ENCODE measurements at regions not wholly inside any gene's neighbourhood (a gene's known extent, or its start where the extent isn't known, plus 50 kb on each side); places are given as distances from the start of the nearest gene placed in this dataset.

DNA sequence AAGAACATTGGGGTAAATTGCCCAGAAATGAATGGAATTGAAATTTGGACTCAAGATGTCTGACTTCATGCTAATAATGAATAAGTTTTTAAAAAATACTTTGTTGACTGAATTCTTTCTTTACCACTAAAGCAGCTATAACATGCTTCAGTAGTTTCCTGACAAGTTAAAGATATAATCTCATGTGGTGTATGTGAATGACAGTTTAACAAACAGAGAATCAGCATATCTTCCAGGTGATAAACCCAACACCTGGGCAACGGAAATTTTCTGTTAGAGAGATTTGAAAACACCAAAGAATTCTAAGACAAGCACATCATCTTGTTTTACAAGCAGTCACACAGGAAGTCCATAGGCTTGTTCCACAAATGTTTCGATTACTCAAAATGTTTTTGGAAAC lies 372.6 kb upstream of the VRK2 start:
- no peaks in the 10 kb centered on the region for H4K20me1 ChIP-seq (ENCODE audit: insufficient read depth, low read length)
- no peaks in the 10 kb centered on the region for H3K79me2 ChIP-seq (ENCODE audit: insufficient read depth, low read length)
- ATAC-seq (no peak), DNase-seq (ENCODE audit: low spot score) (no peak), FAIRE-seq (no peak)
- ChIA-PET POLR2A (no interaction called here), CTCF (ENCODE audit: low intra/inter-chr PET ratio, low total read pairs) (no interaction called here)
- H3K4me3 ChIP-seq (replicated peaks in 1 of 3; ENCODE audit: insufficient read depth in 1 of 3, low read depth in 2 of 3, low read length in 3 of 3) = no peak overlapping the region
- no TSS peak for BruUV-seq (replicated peaks)
- 0% methylated on average over 2 of the region's 2 CpGs for WGBS (ENCODE audit: low lambda C conversion rate)
- H3K9ac ChIP-seq (ENCODE audit: insufficient read depth, low read depth, low read length) = no peak overlapping the region
- H3K4me1 ChIP-seq (ENCODE audit: insufficient read depth, low read length) = no peaks in the 10 kb centered on the region
- TF ChIP-seq HIC2 (CRISPR knock-in tag; IDR thresholded peaks at IDR 0.05; ENCODE audit: low read depth) = no peak
- TF ChIP-seq HNRNPUL1 (IDR thresholded peaks at IDR 0.05; ENCODE audit: low read depth, low read length) = no peak
- intact Hi-C loops (cut with micrococcal nuclease; ENCODE audit: unreplicated experiment) = no loop called here
- no peak overlapping the region for H3K4me2 ChIP-seq (ENCODE audit: low read depth, low read length)
- H3K36me3 ChIP-seq (replicated peaks in 1 of 2; ENCODE audit: control insufficient read depth in 1 of 2, insufficient read depth in 2 of 2, low read length in 2 of 2) = no peaks in the 10 kb centered on the region
- H2AFZ ChIP-seq (ENCODE audit: low read length) = no peak overlapping the region
- H3K27me3 ChIP-seq (ENCODE audit: control insufficient read depth in 1 of 2, insufficient read depth in 2 of 2, low read length in 2 of 2) = no peaks in the 10 kb centered on the region
- in situ Hi-C loops (cut with HindIII; ENCODE audit: extremely low pct_ligation_motif_present, low pct_unique_long_range_greater_than_20kb) = no loop called here
- H3K27ac ChIP-seq (ENCODE audit: extremely low read length, insufficient read depth, low read length) = no peak overlapping the region
- no peaks in the 10 kb centered on the region for H3K9me3 ChIP-seq (ENCODE audit: low read length)

DNA sequence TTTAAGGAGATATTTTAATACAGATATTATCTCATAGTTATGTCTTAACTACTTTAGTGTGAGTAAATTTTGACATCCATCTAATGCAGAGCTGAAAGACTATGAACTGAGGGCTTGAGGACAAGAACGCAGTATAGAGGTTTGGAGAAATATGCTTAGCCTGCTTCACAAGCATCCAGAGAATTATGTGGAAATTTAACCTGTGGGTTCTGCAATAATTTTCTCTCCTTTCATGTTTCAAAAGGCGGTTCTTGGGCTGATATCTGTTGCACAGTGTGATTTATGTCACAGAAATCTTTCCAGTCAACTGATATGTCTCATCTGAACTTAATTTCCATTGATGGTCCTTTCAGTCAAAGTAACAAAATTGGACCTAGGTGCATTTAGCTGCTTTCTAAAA lies 371.9 kb upstream of the VRK2 start:
- ChIA-PET POLR2A (no interaction called here), CTCF (ENCODE audit: low intra/inter-chr PET ratio, low total read pairs) (no interaction called here)
- Histone ChIP-seq H3K4me2 (ENCODE audit: low read depth, low read length) (no peak overlapping the region), H2AFZ (ENCODE audit: low read length) (no peak overlapping the region), H3K4me1 (ENCODE audit: insufficient read depth, low read length) (no peaks in the 10 kb centered on the region), H4K20me1 (ENCODE audit: insufficient read depth, low read length) (no peaks in the 10 kb centered on the region), H3K27ac (ENCODE audit: extremely low read length, insufficient read depth, low read length) (no peak overlapping the region), H3K9me3 (ENCODE audit: low read length) (no peaks in the 10 kb centered on the region), H3K9ac (ENCODE audit: insufficient read depth, low read depth, low read length) (no peak overlapping the region), H3K79me2 (ENCODE audit: insufficient read depth, low read length) (no peaks in the 10 kb centered on the region), H3K27me3 (ENCODE audit: control insufficient read depth in 1 of 2, insufficient read depth in 2 of 2, low read length in 2 of 2) (no peaks in the 10 kb centered on the region), H3K36me3 (replicated peaks in 1 of 2; ENCODE audit: control insufficient read depth in 1 of 2, insufficient read depth in 2 of 2, low read length in 2 of 2) (no peaks in the 10 kb centered on the region), H3K4me3 (replicated peaks in 1 of 3; ENCODE audit: insufficient read depth in 1 of 3, low read depth in 2 of 3, low read length in 3 of 3) (no peak overlapping the region)
- intact Hi-C loops (cut with micrococcal nuclease; ENCODE audit: unreplicated experiment) (no loop called here), in situ Hi-C loops (cut with HindIII; ENCODE audit: extremely low pct_ligation_motif_present, low pct_unique_long_range_greater_than_20kb) (no loop called here)
- ATAC-seq = no peak
- no TSS peak for BruUV-seq (replicated peaks)
- WGBS (ENCODE audit: low lambda C conversion rate) = 30% methylated on average over 2 of the region's 2 CpGs
- DNase-seq (ENCODE audit: low spot score) = no peak
- FAIRE-seq = no peak
- TF ChIP-seq SP5 (CRISPR knock-in tag; IDR thresholded peaks at IDR 0.05; ENCODE audit: borderline replicate concordance, low read depth) = no peak
- TF ChIP-seq ZNF543 (CRISPR knock-in tag; IDR thresholded peaks at IDR 0.05) = no peak
- no peak for TF ChIP-seq TP53 (CRISPR knock-in tag; conservative IDR thresholded peaks at IDR 0.05)
- TF ChIP-seq ZFP90 (CRISPR knock-in tag; IDR thresholded peaks at IDR 0.05; ENCODE audit: borderline replicate concordance) = no peak
- no peak for TF ChIP-seq TAF1 (CRISPR knock-in tag; IDR thresholded peaks at IDR 0.05)
- TF ChIP-seq FOXM1 (CRISPR knock-in tag; IDR thresholded peaks at IDR 0.05) = no peak
- no peak for TF ChIP-seq ZZZ3 (CRISPR knock-in tag; IDR thresholded peaks at IDR 0.05; ENCODE audit: borderline replicate concordance)
- no peak for TF ChIP-seq GATAD2A (CRISPR knock-in tag; IDR thresholded peaks at IDR 0.05)
- TF ChIP-seq MLLT10 (CRISPR knock-in tag; IDR thresholded peaks at IDR 0.05) = no peak
- TF ChIP-seq ZNF577 (CRISPR knock-in tag; IDR thresholded peaks at IDR 0.05; ENCODE audit: borderline replicate concordance, low read depth) = no peak
- TF ChIP-seq AKAP8 (CRISPR knock-in tag; IDR thresholded peaks at IDR 0.05) = no peak
- no peak for TF ChIP-seq PITX1 (CRISPR knock-in tag; IDR thresholded peaks at IDR 0.05)
- TF ChIP-seq, protein P1, sequence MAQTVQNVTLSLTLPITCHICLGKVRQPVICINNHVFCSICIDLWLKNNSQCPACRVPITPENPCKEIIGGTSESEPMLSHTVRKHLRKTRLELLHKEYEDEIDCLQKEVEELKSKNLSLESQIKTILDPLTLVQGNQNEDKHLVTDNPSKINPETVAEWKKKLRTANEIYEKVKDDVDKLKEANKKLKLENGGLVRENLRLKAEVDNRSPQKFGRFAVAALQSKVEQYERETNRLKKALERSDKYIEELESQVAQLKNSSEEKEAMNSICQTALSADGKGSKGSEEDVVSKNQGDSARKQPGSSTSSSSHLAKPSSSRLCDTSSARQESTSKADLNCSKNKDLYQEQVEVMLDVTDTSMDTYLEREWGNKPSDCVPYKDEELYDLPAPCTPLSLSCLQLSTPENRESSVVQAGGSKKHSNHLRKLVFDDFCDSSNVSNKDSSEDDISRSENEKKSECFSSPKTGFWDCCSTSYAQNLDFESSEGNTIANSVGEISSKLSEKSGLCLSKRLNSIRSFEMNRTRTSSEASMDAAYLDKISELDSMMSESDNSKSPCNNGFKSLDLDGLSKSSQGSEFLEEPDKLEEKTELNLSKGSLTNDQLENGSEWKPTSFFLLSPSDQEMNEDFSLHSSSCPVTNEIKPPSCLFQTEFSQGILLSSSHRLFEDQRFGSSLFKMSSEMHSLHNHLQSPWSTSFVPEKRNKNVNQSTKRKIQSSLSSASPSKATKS (CRISPR knock-in tag; IDR thresholded peaks at IDR 0.05) = no peak
- no peak for TF ChIP-seq DPF2 (CRISPR knock-in tag; IDR thresholded peaks at IDR 0.05; ENCODE audit: borderline replicate concordance, low read depth)
